ENCODE measurements at regions not wholly inside any gene's neighbourhood (a gene's known extent, or its start where the extent isn't known, plus 50 kb on each side); places are given as distances from the start of the nearest gene placed in this dataset.

GRCh38 chr4:58042176-58042575 is 932.0 kb upstream of the IGFBP7 start:
- no peaks in the 10 kb centered on the region for H3K4me1 ChIP-seq (ENCODE audit: insufficient read depth, low read length)
- DNase-seq = no peak
- no peak for ATAC-seq (ENCODE audit: poor library complexity)
- ChIA-PET CTCF (no interaction called here), POLR2A (no interaction called here)
- no peaks in the 10 kb centered on the region for H3K27me3 Mint-ChIP-seq
- no peaks in the 10 kb centered on the region for H3K4me1 Mint-ChIP-seq (ENCODE audit: low read depth)
- TF ChIP-seq, protein P1, sequence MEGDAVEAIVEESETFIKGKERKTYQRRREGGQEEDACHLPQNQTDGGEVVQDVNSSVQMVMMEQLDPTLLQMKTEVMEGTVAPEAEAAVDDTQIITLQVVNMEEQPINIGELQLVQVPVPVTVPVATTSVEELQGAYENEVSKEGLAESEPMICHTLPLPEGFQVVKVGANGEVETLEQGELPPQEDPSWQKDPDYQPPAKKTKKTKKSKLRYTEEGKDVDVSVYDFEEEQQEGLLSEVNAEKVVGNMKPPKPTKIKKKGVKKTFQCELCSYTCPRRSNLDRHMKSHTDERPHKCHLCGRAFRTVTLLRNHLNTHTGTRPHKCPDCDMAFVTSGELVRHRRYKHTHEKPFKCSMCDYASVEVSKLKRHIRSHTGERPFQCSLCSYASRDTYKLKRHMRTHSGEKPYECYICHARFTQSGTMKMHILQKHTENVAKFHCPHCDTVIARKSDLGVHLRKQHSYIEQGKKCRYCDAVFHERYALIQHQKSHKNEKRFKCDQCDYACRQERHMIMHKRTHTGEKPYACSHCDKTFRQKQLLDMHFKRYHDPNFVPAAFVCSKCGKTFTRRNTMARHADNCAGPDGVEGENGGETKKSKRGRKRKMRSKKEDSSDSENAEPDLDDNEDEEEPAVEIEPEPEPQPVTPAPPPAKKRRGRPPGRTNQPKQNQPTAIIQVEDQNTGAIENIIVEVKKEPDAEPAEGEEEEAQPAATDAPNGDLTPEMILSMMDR (IDR thresholded peaks at IDR 0.05) = no peak
- no peaks in the 10 kb centered on the region for H3K36me3 ChIP-seq (ENCODE audit: insufficient read depth, low read length)
- H3K9me3 Mint-ChIP-seq = peaks cover 15% of the 10 kb centered on the region
- no peak overlapping the region for H3K4me3 Mint-ChIP-seq
- no peaks in the 10 kb centered on the region for H3K36me3 Mint-ChIP-seq (ENCODE audit: low read depth)
- H3K27ac Mint-ChIP-seq = no peak overlapping the region
- H3K27ac ChIP-seq (ENCODE audit: low read depth in 1 of 2, low read length in 2 of 2) = no peak overlapping the region
- no peak overlapping the region for H3K4me3 ChIP-seq (ENCODE audit: low read length)
- no peaks in the 10 kb centered on the region for H3K27me3 ChIP-seq (ENCODE audit: control insufficient read depth in 1 of 2, insufficient read depth in 2 of 2, low read length in 2 of 2)
- peaks cover 0 to 4% of the 10 kb centered on the region in 2 experiments for H3K9me3 ChIP-seq (ENCODE audit: control insufficient read depth in 1 of 2, insufficient read depth in 1 of 2, low read length in 2 of 2)
- intact Hi-C loops (cut with DNase I, micrococcal nuclease) = no loop called here

- no peak for DNase-seq
- CTCF ChIA-PET = no interaction called here
- Mint-ChIP-seq H3K4me3 (no peak overlapping the region), H3K4me1 (ENCODE audit: low read depth) (no peaks in the 10 kb centered on the region), H3K36me3 (ENCODE audit: low read depth) (no peaks in the 10 kb centered on the region), H3K27ac (no peak overlapping the region), H3K9me3 (peaks cover 8% of the 10 kb centered on the region), H3K27me3 (no peaks in the 10 kb centered on the region)
- Histone ChIP-seq H3K4me1 (ENCODE audit: insufficient read depth, low read length) (no peaks in the 10 kb centered on the region), H3K9me3 (ENCODE audit: control insufficient read depth in 1 of 2, insufficient read depth in 1 of 2, low read length in 2 of 2) (peaks cover 3 to 13% of the 10 kb centered on the region in 2 experiments), H3K36me3 (ENCODE audit: insufficient read depth, low read length) (no peaks in the 10 kb centered on the region), H3K27ac (ENCODE audit: low read depth in 1 of 2, low read length in 2 of 2) (no peak overlapping the region), H3K27me3 (ENCODE audit: control insufficient read depth in 1 of 2, insufficient read depth in 2 of 2, low read length in 2 of 2) (no peaks in the 10 kb centered on the region), H3K4me3 (ENCODE audit: low read length) (no peak overlapping the region)
- ATAC-seq (ENCODE audit: poor library complexity) = no peak
- POLR2A ChIA-PET = no interaction called here
- TF ChIP-seq, protein P1 (IDR thresholded peaks at IDR 0.05) = no peak
- intact Hi-C loops (cut with DNase I, micrococcal nuclease) = no loop called here
Measured at GRCh38 chr4:57993944-57994343, 883.8 kb upstream of the IGFBP7 start.

GRCh38 chr4:57989430-57989829 is 879.2 kb upstream of the IGFBP7 start:
- Mint-ChIP-seq H3K4me3 (no peak overlapping the region), H3K27ac (no peak overlapping the region), H3K36me3 (ENCODE audit: low read depth) (no peaks in the 10 kb centered on the region), H3K4me1 (ENCODE audit: low read depth) (no peaks in the 10 kb centered on the region), H3K27me3 (no peaks in the 10 kb centered on the region), H3K9me3 (peaks cover 4% of the 10 kb centered on the region)
- H3K36me3 ChIP-seq (ENCODE audit: insufficient read depth, low read length) = no peaks in the 10 kb centered on the region
- TF ChIP-seq, protein P1 (IDR thresholded peaks at IDR 0.05) = no peak
- no peak for ATAC-seq (ENCODE audit: poor library complexity)
- no peaks in the 10 kb centered on the region for H3K27me3 ChIP-seq (ENCODE audit: control insufficient read depth in 1 of 2, insufficient read depth in 2 of 2, low read length in 2 of 2)
- intact Hi-C loops (cut with DNase I, micrococcal nuclease) = no loop called here
- H3K4me1 ChIP-seq (ENCODE audit: insufficient read depth, low read length) = no peaks in the 10 kb centered on the region
- POLR2A ChIA-PET = no interaction called here
- no peak overlapping the region for H3K27ac ChIP-seq (ENCODE audit: low read depth in 1 of 2, low read length in 2 of 2)
- DNase-seq = no peak
- peaks cover 0 to 4% of the 10 kb centered on the region in 2 experiments for H3K9me3 ChIP-seq (ENCODE audit: control insufficient read depth in 1 of 2, insufficient read depth in 1 of 2, low read length in 2 of 2)
- CTCF ChIA-PET = no interaction called here
- H3K4me3 ChIP-seq (ENCODE audit: low read length) = no peak overlapping the region

Measured in CD4-positive, alpha-beta T cell (primary cell).